Body of pancreas (tissue), 4 donors: ENCODE measurements at regions not wholly inside any gene's neighbourhood (a gene's known extent, or its start where the extent isn't known, plus 50 kb on each side); places are given as distances from the start of the nearest gene placed in this dataset.
A peak's percentile ranks its signal among the peaks of the same experiment; 100 is the strongest.

Experiments used
- ATAC-seq: fragments of 150-250 bp; one replicate; pipeline ENCODE4 v1.9.1; 2016
- DNase-seq, 4 donors: peaks; one replicate each; pipeline ENCODE4 v3.0.0-alpha.2; 2019
- H3K27ac ChIP-seq, 4 donors: fragments of 200-600 bp; sonication (generic); 1 replicate in 3 of 4; 2 replicates in 1 of 4; pipeline versions ENCODE4 v1.5.1 to v1.6.1; 2016 to 2019; ENCODE audit warnings: mild to moderate bottlenecking in 1 of 4, mixed read lengths in 1 of 4, moderate library complexity in 1 of 4
- H3K27me3 ChIP-seq, 2 donors: fragments of 200-600 bp; sonication (generic); one replicate each; pipeline ENCODE4 v1.6.0; 2016; ENCODE audit warnings: mild to moderate bottlenecking in 1 of 2
- H3K36me3 ChIP-seq, 2 donors: fragments of 200-600 bp; sonication (generic); replicated peaks in 1 of 2; 2 replicates each; pipeline ENCODE4 v1.5.1; 2016; ENCODE audit warnings: low read depth in 2 of 2; ENCODE audit not compliant: insufficient read depth in 1 of 2
- H3K4me1 ChIP-seq: fragments of 200-600 bp; sonication (generic); one replicate; pipeline ENCODE4 v1.6.0; 2016
- H3K4me3 ChIP-seq, 2 donors: fragments of 200-600 bp; sonication (generic); 1 replicate in 1 of 2; 2 replicates in 1 of 2; pipeline ENCODE4 v1.5.1; 2016 to 2019
- H3K9me3 ChIP-seq, 3 donors: fragments of 200-600 bp; sonication (generic); 1 replicate in 2 of 3; 2 replicates in 1 of 3; pipeline ENCODE4 v1.5.1; 2016
- POLR2A ChIP-seq, 3 donors: fragments of 450-650 bp; IDR thresholded peaks; one replicate each; pipeline ENCODE4 v1.6.1; 2016; ENCODE audit warnings: antibody characterized with exemption in 3 of 3, mild to moderate bottlenecking in 2 of 3
- WGBS, 2 donors: methylation state at CpG; one replicate each; pipeline ENCODE4 v1.1.5; 2017; 5-methylcytosine and 5-hydroxymethylcytosine counted together
- intact Hi-C: fragments of 100-400 bp; cut with DNase I; formaldehyde crosslinking; loops from one replicate; pipeline ENCODE4 v1.15.1; 2023
- TF ChIP-seq, protein P1 (sequence below), 7 experiments: fragments of 450-650 bp in 4 of 7; fragments of 200-600 bp in 3 of 7; sonication (generic) in 3 of 7; IDR thresholded peaks; one replicate each; pipeline ENCODE4 v1.5.1; 2016 to 2019; ENCODE audit warnings: antibody characterized with exemption in 7 of 7

- Histone ChIP-seq H3K4me3 (no peak overlapping the region), H3K9me3 (no peaks in the 10 kb centered on the region), H3K36me3 (no peaks in the 10 kb centered on the region), H3K27me3 (no peaks in the 10 kb centered on the region), H3K27ac (no peak overlapping the region), H3K4me1 (peaks cover 23% of the 10 kb centered on the region)
- 72 to 100% methylated on average over 1 to 8 of the region's 10 CpGs for WGBS, 2 donors
- ATAC-seq (no peak), DNase-seq (no peak)
- intact Hi-C loops = no loop called here
- no peak for TF ChIP-seq POLR2A (IDR thresholded peaks at IDR 0.05)
- TF ChIP-seq, protein P1, sequence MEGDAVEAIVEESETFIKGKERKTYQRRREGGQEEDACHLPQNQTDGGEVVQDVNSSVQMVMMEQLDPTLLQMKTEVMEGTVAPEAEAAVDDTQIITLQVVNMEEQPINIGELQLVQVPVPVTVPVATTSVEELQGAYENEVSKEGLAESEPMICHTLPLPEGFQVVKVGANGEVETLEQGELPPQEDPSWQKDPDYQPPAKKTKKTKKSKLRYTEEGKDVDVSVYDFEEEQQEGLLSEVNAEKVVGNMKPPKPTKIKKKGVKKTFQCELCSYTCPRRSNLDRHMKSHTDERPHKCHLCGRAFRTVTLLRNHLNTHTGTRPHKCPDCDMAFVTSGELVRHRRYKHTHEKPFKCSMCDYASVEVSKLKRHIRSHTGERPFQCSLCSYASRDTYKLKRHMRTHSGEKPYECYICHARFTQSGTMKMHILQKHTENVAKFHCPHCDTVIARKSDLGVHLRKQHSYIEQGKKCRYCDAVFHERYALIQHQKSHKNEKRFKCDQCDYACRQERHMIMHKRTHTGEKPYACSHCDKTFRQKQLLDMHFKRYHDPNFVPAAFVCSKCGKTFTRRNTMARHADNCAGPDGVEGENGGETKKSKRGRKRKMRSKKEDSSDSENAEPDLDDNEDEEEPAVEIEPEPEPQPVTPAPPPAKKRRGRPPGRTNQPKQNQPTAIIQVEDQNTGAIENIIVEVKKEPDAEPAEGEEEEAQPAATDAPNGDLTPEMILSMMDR (IDR thresholded peaks at IDR 0.05) = no peak
Measured at GRCh38 chr22:27650572-27650971, 151.0 kb downstream of the MN1 start.

GRCh38 chr22:27650985-27651384, 150.6 kb downstream of the MN1 start:
- H3K36me3 ChIP-seq = no peaks in the 10 kb centered on the region
- no peak for TF ChIP-seq POLR2A (IDR thresholded peaks at IDR 0.05)
- TF ChIP-seq, protein P1 (IDR thresholded peaks at IDR 0.05) = no peak
- no peak overlapping the region for H3K4me3 ChIP-seq
- ATAC-seq (no peak), DNase-seq (no peak)
- no peaks in the 10 kb centered on the region for H3K27me3 ChIP-seq
- WGBS, 2 donors = 33 to 62% methylated on average over 3 of the region's 3 CpGs
- intact Hi-C loops = no loop called here
- no peaks in the 10 kb centered on the region for H3K9me3 ChIP-seq
- peaks cover 23% of the 10 kb centered on the region for H3K4me1 ChIP-seq
- H3K27ac ChIP-seq = no peak overlapping the region

GRCh38 chr22:27651486-27651885, 150.1 kb downstream of the MN1 start:
- ATAC-seq = no peak
- Histone ChIP-seq H3K27me3 (no peaks in the 10 kb centered on the region), H3K27ac (no peak overlapping the region), H3K4me3 (no peak overlapping the region), H3K4me1 (peaks cover 23% of the 10 kb centered on the region), H3K9me3 (no peaks in the 10 kb centered on the region), H3K36me3 (no peaks in the 10 kb centered on the region)
- TF ChIP-seq POLR2A (IDR thresholded peaks at IDR 0.05) = no peak
- TF ChIP-seq, protein P1 (IDR thresholded peaks at IDR 0.05) = no peak
- intact Hi-C loops = no loop called here
- 57 to 68% methylated on average over 5 of the region's 5 CpGs for WGBS, 2 donors
- DNase-seq = no peak

DNA sequence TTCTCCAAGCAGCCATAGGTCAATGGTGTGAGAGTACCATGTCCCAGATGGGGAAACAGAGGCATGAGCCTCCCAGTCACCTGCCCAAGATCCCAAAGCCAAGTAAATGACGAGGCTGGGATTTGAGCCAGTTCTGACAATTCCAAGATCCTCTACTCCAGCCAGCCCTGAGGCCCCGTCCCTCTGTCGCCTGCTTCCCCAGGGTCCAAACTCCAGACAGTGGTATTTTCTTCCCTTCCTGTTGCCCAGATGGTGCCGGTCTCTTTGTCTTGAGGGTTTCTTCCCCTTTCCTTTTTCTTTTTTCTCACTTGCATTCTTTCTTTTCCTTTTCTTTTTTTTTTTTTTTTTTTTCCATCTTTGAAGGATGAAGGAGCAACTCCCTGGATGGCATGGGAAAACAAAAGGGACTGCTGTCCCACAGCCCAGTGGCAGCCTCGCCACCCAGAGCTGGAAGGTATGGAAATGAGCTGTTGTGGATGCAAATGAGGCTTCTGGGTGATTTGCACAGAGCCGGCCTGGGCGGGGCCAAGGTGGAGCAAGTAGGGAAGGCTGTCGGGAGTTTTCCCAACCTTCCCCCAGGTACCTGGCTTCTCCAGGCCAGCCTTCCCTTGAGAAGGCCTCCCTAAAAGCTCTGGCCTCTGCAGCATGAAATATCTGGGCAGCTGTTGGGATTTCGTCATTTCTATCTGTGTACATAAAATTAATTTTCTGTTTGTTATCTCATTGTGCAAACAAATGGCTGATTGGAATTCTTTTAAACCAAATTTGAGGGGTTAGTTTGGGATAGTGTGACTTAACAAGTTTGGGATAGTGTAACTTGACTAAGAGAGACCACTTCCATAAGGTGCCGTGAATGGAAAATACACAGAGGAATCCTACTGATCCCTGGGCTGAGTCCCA, 146.8 kb downstream of the MN1 start:
- Histone ChIP-seq H3K36me3 (no peaks in the 10 kb centered on the region), H3K27ac (peak overlapping the region in 2 of 4 donors; percentile 19 to 27), H3K27me3 (no peaks in the 10 kb centered on the region), H3K4me3 (no peak overlapping the region), H3K9me3 (no peaks in the 10 kb centered on the region), H3K4me1 (peaks cover 12% of the 10 kb centered on the region)
- WGBS, 2 donors = 19 to 22% methylated on average over 10 of the region's 10 CpGs
- TF ChIP-seq POLR2A (IDR thresholded peaks at IDR 0.05) = no peak
- TF ChIP-seq, protein P1 (IDR thresholded peaks at IDR 0.05) = no peak
- ATAC-seq (peak; percentile 68), DNase-seq (peak; percentile 31 to 47 (median 44))
- intact Hi-C loops = no loop called here
